Activated CD8-positive, alpha-beta memory T cell treated with anti-CD3 and anti-CD28 coated beads for 4 hours (primary cell): ENCODE measurements at regions not wholly inside any gene's neighbourhood (a gene's known extent, or its start where the extent isn't known, plus 50 kb on each side); places are given as distances from the start of the nearest gene placed in this dataset.
"Not testable (repeated sequence)": the region's sequence is repeated elsewhere in the genome, so short reads cannot be mapped to it uniquely, and the experiment has no call there.

ENCODE experiments used
- DNase-seq, 2 donors: peaks; one replicate each; pipeline ENCODE4 v3.0.0-alpha.2; 2020; ENCODE audit warnings: low read depth in 2 of 2

DNA sequence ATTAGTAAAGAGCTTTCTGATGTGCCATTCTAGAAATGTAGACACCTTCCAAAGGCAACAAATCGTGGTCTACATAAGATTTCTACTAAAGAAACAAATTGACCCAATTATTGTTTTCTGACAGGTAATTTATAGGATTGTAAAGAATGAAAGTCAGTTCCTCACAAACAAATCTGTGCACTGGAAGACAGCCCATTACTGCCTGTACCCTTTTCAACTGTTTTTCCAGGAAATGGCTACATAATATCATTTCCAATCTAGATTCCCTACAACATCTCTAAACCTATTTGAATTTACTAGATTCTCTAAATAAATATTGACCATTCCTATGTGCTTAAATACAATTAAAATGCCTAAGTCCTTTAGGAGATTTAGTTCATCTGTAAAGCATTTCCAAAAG, 939.1 kb downstream of the FSCB start:
- no peak for DNase-seq

- no peak for DNase-seq
These were observed 958.7 kb downstream of the FSCB start for GRCh38 chr14:43548368-43548767.

GRCh38 chr14:43547596-43547995, 959.5 kb downstream of the FSCB start:
- not testable (repeated sequence) for DNase-seq

- DNase-seq = no peak
These were observed 965.7 kb downstream of the FSCB start for GRCh38 chr14:43541356-43541755.

DNA sequence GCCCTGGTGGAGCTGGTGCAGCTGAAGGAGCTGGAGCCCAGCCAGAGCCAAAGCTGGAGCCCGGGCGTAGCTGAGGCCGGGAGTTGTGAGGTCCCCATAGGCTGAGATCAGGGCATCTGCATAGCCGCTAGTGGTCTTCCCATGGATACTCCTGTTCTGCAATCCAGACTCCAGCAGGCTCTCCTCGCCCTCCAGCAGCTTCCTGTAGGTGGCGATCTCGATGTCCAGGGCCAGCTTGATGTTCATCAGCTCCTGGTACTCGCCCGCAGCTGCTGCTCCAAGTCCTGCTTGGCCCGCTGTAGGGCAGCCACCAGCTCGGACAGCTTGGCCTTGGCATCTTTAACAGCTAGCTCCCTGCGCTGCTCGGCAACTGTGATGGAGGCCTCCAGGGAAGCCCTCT, 966.1 kb downstream of the FSCB start:
- no peak for DNase-seq

DNA sequence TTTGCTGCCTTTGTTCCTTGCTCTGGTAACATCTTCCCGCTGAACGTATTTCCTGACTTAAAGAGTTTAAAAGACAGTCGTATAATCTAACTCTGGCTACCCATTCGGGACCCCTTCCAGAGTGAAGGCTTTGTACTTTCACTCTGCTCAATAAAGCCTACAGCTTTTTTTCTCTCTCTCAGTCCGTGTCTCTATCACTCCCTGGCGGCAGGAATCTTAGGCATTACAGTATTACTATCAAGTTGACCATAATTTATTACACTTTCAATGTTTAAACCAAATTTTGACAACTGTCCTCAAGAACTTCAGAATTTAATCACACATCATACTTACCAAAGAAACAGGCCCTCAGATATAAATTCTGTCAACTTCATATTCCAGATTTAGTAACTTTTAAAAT, 967.9 kb downstream of the FSCB start:
- DNase-seq = no peak

- no peak for DNase-seq
These were observed 971.7 kb downstream of the FSCB start for GRCh38 chr14:43535231-43535838.

GRCh38 chr14:43532825-43533416, 974.2 kb downstream of the FSCB start:
- DNase-seq = no peak

DNA sequence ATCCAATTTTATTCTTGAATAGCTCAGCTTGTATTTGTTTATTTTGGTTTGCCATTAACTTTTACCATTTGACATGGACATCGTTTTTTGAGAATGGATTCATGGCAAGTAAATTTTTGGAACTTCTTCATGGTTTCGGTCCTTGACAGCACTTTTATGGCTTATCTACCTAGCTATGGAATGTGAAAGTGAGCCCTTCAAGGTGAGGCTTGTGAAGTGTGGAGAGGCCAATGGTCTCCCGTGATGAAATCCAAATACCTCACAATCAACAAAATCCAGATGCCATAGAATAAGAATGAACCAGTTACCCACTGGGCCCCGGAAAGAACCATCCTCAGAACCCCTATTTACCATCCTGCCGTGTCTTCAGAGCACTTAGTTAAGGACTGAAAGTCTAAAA, 978.8 kb downstream of the FSCB start:
- no peak for DNase-seq

- DNase-seq = no peak
These were observed 981.4 kb downstream of the FSCB start for GRCh38 chr14:43525658-43526057.

DNA sequence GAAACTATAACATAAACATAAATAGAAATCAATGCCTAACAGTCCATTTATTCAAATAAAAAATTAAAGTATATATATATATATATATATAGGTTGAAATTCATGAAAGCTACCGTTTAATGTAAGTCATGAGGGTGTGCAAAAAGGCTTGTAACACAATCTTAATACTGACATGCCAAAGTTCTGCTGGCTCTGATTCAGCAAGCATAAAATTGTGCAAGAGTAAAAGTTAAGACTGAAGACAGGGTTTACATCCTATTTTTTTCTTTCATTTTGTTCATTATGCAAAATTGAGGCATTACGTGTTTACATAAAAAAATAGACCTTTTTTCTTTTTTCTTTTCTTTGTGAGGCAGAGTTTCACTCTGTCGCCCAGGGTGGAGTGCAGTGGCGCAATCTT, 984.2 kb downstream of the FSCB start:
- DNase-seq = no peak

DNA sequence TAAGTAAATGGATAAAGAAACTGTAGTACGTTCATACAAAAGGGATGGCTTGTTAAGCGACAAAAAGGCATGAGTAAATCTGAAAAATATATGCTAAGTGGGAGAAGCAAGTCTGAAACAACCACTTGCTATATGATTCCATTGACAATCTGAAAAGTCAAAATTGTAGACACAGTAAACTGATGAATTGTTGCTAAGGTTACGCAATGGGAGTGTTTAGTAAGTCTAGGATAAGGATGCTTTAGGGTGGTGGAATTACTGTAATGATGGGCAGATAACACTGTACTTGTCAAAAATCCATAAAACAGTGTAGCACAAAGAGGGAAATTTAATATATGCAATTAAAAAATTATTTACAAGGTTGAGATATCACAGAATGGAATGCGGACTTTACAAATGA, 984.9 kb downstream of the FSCB start:
- DNase-seq = no peak

DNA sequence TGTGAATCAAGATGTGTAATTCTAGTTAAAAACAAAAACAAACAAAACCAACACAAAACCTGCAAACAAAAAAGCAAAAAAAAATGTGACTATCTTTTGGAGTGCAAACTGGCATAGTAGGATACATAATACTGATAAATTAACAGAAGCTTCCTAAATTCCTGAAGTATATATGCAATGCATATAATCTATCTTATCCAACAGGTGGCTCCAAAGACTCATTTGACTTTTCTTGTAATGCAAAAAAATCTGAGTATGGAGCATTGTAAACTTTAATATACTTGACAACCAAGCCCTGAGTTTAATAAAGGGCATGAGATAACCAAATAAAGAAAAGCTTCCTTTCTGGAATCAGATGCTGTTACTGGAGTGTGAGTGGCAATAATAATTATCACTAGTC, 1003.6 kb downstream of the FSCB start:
- no peak for DNase-seq

- DNase-seq = not testable (repeated sequence)
These were observed 1014.7 kb downstream of the FSCB start for GRCh38 chr14:43492359-43492758.

DNA sequence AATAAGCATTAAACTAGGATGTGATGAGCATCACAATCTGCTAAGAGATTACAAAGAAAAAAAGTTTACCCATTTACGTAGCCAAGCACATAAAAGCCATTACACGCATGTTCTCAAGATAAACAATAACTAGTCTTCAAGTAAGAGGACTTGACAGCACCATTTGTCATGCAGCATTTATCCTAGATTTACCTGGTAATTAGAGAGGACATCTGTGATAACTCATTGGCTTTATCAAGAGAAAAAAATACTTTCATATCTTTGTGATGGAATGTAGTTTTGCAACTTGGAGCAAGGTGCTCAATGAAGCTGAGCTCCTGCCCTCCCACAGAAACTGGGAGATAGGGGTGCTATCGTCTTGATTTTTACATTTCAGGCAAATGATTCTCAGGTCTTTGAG, 1023.7 kb downstream of the FSCB start:
- DNase-seq = no peak

GRCh38 chr14:43481864-43482263, 1025.2 kb downstream of the FSCB start:
- DNase-seq = no peak

DNA sequence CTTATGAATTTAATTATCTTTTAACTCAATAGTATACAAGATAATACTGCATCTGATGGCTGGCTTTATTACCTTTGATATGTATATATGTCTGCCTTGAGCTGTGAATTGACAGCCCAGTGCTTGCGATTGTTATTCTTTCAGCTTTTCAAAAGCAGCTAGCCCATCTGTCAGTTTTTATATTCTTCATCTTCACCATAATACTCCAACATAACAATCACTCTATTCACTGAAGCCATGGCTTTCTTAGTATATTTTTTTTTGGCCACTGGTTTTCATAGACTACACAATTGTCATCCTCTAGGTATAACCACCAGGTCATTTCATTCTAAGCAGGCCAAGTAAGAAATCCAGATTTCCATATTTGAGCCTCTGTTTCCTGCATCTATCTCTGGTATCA, 1026.1 kb downstream of the FSCB start:
- DNase-seq = no peak

DNA sequence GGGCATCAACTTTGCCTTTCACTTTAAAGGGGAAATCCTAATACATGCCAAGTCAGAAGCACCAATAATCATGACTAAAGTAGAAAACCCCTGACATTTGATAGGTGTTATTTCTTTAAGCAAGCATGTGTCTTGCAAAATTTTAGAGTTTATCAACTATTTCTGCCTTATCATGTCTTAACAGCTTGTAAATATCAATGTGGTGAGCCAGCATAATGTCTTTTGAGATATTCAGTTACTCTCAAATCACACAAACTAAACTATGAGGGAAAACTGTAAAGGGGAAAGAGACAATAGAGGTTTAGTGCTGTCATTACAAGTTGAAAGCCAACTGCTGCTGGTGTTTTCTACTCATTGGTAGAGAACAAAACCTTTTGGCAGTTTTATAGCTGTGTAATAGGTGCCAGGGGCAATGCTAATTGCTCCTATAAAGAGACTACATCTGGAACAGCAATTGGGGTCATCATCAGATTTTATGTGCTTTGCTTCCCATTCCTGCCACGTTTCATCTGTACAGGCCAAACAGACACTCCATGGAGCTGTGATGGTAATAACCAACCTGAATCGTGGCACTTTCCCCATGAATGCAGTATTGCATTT, 1027.4 kb downstream of the FSCB start:
- no peak for DNase-seq

- no peak for DNase-seq
These were observed 1030.3 kb downstream of the FSCB start for GRCh38 chr14:43476822-43477221.

DNA sequence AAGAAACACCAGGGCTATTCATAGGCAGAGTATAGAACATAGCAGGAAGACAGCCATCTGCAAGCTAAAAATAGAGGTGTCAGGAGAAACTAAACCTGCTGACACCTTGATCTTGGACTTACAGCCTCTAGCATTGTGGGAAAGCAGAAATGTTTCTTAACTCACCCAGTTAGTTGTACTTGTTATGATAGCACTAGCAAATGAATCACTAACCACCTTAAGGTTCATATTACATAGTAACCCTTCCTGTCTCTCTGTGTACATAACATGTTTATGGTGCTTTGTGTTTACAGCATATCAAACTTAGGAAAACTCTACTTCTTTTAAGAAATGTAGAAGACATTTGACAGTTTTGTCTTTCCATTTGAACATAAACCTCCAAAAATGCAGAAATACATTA, 1031.3 kb downstream of the FSCB start:
- DNase-seq = no peak

GRCh38 chr14:43471595-43471994, 1035.5 kb downstream of the FSCB start:
- DNase-seq = no peak

DNA sequence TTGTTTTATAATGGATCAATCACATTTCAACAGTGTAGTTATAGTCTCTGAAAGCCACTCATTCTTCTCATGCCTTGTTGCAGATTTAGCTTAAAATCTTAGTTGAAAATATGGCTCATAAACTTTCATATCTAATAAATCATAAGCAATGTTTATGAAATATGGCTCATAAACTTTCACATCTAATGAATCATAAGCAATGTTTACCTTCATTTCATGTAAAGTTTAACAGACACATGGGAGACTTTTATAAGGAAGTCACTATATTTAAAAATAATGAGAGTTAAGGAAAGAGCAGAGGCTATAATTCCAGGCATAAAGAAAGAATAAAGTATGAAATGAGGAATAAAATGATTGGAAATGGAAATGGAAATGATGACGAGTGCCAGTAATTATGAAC, 1042.1 kb downstream of the FSCB start:
- DNase-seq = no peak

DNA sequence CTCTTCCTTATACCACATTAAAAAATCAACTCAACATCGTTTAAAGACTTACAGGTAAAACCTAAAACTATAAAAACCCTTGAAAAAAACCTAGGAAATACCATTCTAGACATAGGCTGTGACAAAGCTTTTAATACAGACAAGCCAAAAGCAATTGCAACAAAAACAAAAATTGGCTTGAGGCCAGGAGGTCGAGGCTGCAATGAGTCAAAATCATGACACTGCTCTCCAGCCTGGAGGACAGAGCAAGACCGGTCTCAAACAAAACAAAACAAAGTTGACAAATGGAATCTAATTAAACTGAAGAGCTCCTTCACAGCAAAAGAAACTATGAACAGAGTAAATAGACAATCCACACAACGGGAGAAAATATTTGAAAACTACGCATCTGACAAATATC, 1057.8 kb downstream of the FSCB start:
- DNase-seq = no peak

GRCh38 chr14:43438056-43438455, 1069.0 kb downstream of the FSCB start:
- DNase-seq = no peak
